Lung (tissue), 11 donors: ENCODE measurements at regions not wholly inside any gene's neighbourhood (a gene's known extent, or its start where the extent isn't known, plus 50 kb on each side); places are given as distances from the start of the nearest gene placed in this dataset.

ENCODE experiments used
- ATAC-seq: fragments of 200-7000 bp; cut with Tn5 transposase; one replicate; pipeline ENCODE4 v1.9.1; 2020; ENCODE audit warnings: moderate number of reproducible peaks; ENCODE audit not compliant: insufficient read depth, low FRiP score
- DNase-seq, 3 donors: peaks; one replicate each; pipeline ENCODE4 v3.0.0-alpha.2; 2013 to 2017
- H3K27ac ChIP-seq, 2 donors: one replicate each; pipeline ENCODE4 v1.5.1; 2013; ENCODE audit warnings: mild to moderate bottlenecking in 2 of 2, moderate library complexity in 2 of 2, control low read depth in 1 of 2, inconsistent platforms in 1 of 2, low read depth in 1 of 2, low read length in 1 of 2
- H3K27me3 ChIP-seq, 3 donors: one replicate each; pipeline ENCODE4 v1.5.1; 2013; ENCODE audit warnings: low read length in 2 of 3; ENCODE audit not compliant: control insufficient read depth in 3 of 3, insufficient read depth in 3 of 3
- H3K36me3 ChIP-seq, 4 donors: one replicate each; pipeline ENCODE4 v1.5.1; 2013; ENCODE audit warnings: low read length in 4 of 4, mild to moderate bottlenecking in 1 of 4, moderate library complexity in 1 of 4; ENCODE audit not compliant: control insufficient read depth in 4 of 4, insufficient read depth in 4 of 4
- H3K4me1 ChIP-seq, 5 donors: one replicate each; pipeline ENCODE4 v1.5.1; 2013; ENCODE audit warnings: low read length in 5 of 5, mild to moderate bottlenecking in 2 of 5, moderate library complexity in 1 of 5; ENCODE audit not compliant: control insufficient read depth in 5 of 5, insufficient read depth in 5 of 5
- H3K4me3 ChIP-seq: one replicate; pipeline ENCODE4 v1.5.1; 2013; ENCODE audit warnings: mild to moderate bottlenecking, control low read depth, moderate library complexity
- H3K9ac ChIP-seq, 2 donors: one replicate each; pipeline ENCODE4 v1.5.1; 2013; ENCODE audit warnings: low read length in 2 of 2, control low read depth in 1 of 2; ENCODE audit not compliant: insufficient read depth in 1 of 2
- H3K9me3 ChIP-seq, 4 donors: one replicate each; pipeline ENCODE4 v1.5.1; 2013; ENCODE audit warnings: low read length in 3 of 4, mild to moderate bottlenecking in 1 of 4, moderate library complexity in 1 of 4; ENCODE audit not compliant: control insufficient read depth in 4 of 4, insufficient read depth in 3 of 4
- CTCF ChIP-seq: IDR thresholded peaks from 2 replicates; pipeline ENCODE4 v1.5.1; 2012; ENCODE audit warnings: mild to moderate bottlenecking; ENCODE audit errors: control extremely low read depth, extremely low read depth
- WGBS, 2 donors: extraction: QIAGEN DNeasy Blood & Tissue Kit; methylation state at CpG; one replicate each; pipeline ENCODE4 v1.1.7; 2013; 5-methylcytosine and 5-hydroxymethylcytosine counted together
- donor health status: control.
- donor health status: control.
- donor health status: Bipolar disorder and iron deficiency.
- donor health status: healthy.
- donor health status: DM: yes; HTN: yes; CAD: no.

DNA sequence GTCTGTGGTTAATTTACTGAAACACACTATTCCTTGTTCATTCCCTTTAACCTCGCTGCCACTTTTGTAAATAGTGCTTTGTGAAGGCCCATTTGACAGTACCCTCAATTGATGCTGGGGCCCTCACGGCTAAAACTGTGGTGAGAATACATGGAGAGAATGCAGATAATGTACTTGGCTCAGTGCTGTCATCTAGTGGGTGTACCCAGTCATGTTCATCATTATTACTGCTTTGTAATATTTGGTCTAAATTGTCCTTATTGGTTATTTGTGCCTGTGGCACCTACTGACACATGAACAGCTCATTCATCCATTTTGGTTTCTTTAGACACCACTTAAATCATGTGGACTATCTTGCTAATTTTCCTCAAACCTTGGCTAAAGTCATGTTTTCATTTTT is 543.6 kb downstream of the EDEM1 start:
- no peak overlapping the region for H3K4me3 ChIP-seq
- TF ChIP-seq CTCF, result no peak
- ATAC-seq, result no peak
- no peak for DNase-seq
- H3K9ac ChIP-seq, result no peak overlapping the region
- H3K9me3 ChIP-seq, result no peaks in the 10 kb centered on the region
- no peaks in the 10 kb centered on the region for H3K36me3 ChIP-seq
- H3K27ac ChIP-seq, result no peak overlapping the region
- WGBS, 2 donors, result 47 to 65% methylated on average over 2 of the region's 2 CpGs
- no peaks in the 10 kb centered on the region for H3K4me1 ChIP-seq
- no peaks in the 10 kb centered on the region for H3K27me3 ChIP-seq

GRCh38 chr3:5732081-5732480 is 544.6 kb downstream of the EDEM1 start:
- ATAC-seq (no peak), DNase-seq (no peak)
- Histone ChIP-seq H3K4me1 (no peaks in the 10 kb centered on the region), H3K27me3 (no peaks in the 10 kb centered on the region), H3K27ac (no peak overlapping the region), H3K9me3 (no peaks in the 10 kb centered on the region), H3K9ac (no peak overlapping the region), H3K4me3 (no peak overlapping the region), H3K36me3 (no peaks in the 10 kb centered on the region)
- 71 to 73% methylated on average over 2 of the region's 2 CpGs for WGBS, 2 donors
- no peak for TF ChIP-seq CTCF

DNA sequence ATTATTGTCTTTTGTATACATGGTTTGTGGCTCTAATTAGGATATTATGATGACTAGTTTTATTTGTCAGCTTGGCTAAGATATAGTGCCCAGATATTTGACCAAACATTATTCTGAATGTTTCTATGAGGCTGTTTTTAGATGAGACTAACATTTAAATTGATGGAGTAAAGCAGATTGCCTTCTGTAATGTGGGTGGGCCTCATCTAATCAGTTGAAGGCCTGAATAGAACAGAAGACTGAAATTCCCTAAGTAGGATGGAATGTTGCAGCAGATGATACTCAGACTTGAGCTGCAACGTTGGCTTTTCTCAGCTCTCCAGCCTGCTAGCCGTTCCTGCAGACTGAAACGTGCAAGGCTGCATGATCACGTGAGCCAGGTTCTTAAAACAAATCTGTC is 546.5 kb downstream of the EDEM1 start:
- Histone ChIP-seq H3K9me3 (no peaks in the 10 kb centered on the region), H3K9ac (no peak overlapping the region), H3K27me3 (no peaks in the 10 kb centered on the region), H3K36me3 (no peaks in the 10 kb centered on the region), H3K27ac (no peak overlapping the region), H3K4me3 (no peak overlapping the region), H3K4me1 (no peaks in the 10 kb centered on the region)
- no peak for ATAC-seq
- DNase-seq, result no peak
- TF ChIP-seq CTCF, result no peak
- WGBS, 2 donors, result 85 to 92% methylated on average over 4 of the region's 4 CpGs

DNA sequence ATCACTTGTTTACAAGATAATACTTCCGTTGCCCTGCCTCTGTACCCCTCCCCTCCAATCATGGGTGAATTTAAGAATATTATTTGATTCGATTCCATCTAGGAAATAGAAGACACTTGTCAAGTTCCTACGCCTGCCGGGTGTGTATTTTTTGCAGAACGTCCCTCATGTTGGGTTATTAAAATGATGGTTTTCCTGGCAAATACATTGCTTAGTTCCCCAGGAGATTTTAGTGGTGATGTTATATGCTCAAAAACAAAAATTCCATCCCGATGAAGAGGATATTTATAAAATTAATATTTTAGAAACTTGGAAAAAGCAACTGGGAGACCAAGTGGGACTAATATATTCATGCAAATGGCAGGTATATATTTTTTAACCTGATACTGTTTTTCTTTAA is 548.4 kb downstream of the EDEM1 start:
- Histone ChIP-seq H3K27ac (no peak overlapping the region), H3K9me3 (no peaks in the 10 kb centered on the region), H3K4me1 (no peaks in the 10 kb centered on the region), H3K27me3 (no peaks in the 10 kb centered on the region), H3K9ac (no peak overlapping the region), H3K36me3 (no peaks in the 10 kb centered on the region), H3K4me3 (no peak overlapping the region)
- ATAC-seq, result no peak
- 82 to 91% methylated on average over 6 of the region's 6 CpGs for WGBS, 2 donors
- TF ChIP-seq CTCF, result no peak
- DNase-seq, result no peak
